Renal cortical epithelial cell (primary cell): ENCODE measurements at regions not wholly inside any gene's neighbourhood (a gene's known extent, or its start where the extent isn't known, plus 50 kb on each side); places are given as distances from the start of the nearest gene placed in this dataset.
"Not testable (repeated sequence)": the region's sequence is repeated elsewhere in the genome, so short reads cannot be mapped to it uniquely, and the experiment has no call there.

Experiments
- DNase-seq: peaks from one replicate; pipeline ENCODE4 v3.0.0-alpha.2; 2011; ENCODE audit warnings: low read depth

GRCh38 chr6:140343128-140343527, 968.7 kb upstream of the CITED2 start:
- DNase-seq, result no peak

- no peak for DNase-seq
Observed at GRCh38 chr6:140341272-140341671, 966.8 kb upstream of the CITED2 start.

DNA sequence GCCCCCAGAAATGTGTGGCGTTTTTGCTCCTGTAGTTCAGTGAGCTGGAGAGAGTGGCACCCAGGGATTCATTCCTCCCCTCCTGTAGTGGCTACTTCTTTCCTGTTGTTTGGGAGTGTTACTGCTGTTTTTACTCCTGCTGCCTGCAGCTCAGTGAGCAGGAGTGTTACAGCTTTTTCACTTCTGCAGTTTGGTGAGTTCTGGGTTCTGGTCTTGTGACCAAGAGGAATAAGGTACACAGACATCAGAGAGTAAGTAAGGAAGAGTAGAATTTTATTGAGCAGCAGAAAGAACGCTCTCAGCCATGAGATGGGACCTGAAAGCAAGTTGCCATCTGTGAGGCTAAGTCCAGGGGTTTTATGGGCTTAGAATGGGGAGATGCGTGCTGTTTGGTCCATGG, 966.3 kb upstream of the CITED2 start:
- DNase-seq, result no peak

DNA sequence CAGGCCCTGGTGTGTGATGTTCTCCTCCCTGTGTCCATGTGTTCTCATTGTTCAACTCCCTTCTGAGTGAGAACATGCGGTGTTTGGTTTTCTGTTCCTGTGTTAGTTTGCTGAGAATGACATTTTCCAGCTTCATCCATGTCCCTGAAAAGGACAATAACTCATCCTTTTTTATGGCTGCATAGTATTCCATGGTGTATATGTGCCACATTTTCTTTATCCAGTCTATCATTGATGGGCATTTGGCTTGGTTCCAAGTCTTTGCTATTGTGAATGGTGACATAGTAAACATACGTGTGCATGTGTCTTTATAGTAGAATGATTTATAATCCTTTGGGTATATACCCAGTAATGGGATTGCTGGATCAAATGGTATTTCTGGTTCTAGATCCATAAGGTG, 964.6 kb upstream of the CITED2 start:
- DNase-seq, result not testable (repeated sequence)

DNA sequence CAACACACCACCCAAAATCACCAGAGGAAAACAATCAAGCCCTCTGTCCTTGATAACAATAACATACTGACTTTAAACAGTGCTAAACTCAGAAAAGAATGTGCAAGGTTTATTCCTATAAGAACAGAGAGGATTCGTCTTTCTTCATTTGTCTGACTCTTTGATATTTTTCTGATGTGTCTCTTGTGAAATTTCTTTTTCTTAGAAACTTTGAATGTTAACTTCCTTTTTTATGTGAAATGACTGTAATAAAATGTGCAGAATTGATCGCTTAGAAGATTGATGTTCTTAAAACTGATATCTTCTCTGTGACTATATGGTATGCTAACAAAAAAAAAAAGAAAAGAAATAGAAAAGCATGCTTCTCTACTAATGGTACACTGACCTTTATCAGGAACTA, 947.4 kb upstream of the CITED2 start:
- no peak for DNase-seq

GRCh38 chr6:140320081-140321080, 945.9 kb upstream of the CITED2 start:
- DNase-seq, result peak; percentile 12

DNA sequence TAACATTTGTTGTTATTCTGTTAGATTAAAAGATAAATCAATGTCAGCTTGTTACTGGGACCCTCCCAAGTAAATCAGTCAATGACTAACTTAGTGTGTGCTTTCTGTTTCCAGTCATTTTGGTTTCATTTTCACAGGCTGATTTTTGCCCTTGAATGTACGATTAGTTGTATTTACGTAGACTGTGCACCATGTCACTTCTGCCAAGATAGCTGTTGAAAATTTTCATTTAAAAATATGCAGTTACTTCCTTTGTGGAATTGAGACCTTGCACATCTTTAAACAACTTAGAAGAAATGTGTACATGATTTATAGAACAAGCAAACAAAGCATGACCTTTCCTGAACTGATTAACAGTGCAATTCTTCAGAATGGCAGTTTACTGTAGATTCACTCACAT, 944.8 kb upstream of the CITED2 start:
- peak; percentile 81 for DNase-seq

DNA sequence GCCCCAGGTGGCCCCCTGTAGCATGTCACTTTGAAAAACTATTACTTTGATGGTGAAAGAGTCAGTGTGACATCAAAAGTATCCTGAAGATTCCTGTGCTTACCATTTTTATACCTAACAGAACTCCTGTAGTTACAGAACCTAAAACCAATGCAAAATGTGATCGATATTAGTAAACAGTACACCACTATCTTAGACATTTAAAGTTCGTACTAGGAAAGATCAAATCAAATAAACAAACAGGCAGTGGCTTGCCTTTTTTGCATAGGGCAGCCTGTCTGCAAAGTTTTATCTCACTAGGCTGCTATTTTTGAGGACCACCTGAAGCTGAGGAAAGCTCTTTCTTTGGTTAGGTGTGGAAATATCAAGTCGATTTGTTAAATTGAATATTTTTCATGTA, 944.0 kb upstream of the CITED2 start:
- DNase-seq, result no peak

DNA sequence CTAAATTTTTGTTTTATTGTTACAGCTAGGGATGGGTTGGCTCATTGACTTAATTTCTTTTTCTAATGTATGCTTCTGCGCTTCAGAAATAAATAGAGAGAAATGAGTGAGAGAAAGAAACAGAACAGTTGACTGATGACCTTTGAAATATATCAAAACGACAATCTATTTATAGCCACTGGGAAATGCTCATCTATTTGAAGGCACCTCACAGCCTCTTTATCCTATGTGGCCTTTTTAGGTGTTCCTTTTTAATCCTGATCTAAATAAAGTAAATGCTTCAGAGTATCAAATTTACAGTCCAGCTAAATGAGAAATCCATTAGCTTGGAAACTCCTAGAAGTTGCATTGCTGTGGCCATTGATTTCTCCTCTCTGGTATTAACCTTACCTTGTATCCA, 943.5 kb upstream of the CITED2 start:
- no peak for DNase-seq

DNA sequence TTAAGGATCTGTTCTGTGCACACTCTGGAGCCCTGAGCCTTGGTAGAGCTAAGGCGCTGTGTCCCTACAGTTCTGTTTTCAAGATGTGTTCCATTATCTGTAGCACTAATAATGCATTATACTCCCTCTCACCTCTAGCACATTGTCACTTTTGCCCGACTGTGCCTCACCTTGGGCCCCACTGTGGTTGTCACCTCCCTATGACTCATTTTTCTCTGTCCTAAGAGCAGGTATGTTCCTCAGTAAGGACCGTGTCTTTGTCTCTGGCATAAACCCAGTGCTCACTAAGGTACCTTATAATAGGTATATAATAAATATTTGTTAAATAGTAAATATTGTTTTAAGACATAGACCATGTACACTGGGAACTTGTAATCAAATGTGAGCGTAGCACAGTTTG, 942.5 kb upstream of the CITED2 start:
- DNase-seq, result no peak

- DNase-seq, result no peak
Observed at GRCh38 chr6:140314682-140315081, 940.2 kb upstream of the CITED2 start.

- DNase-seq, result no peak
Observed at GRCh38 chr6:140311146-140311545, 936.7 kb upstream of the CITED2 start.

DNA sequence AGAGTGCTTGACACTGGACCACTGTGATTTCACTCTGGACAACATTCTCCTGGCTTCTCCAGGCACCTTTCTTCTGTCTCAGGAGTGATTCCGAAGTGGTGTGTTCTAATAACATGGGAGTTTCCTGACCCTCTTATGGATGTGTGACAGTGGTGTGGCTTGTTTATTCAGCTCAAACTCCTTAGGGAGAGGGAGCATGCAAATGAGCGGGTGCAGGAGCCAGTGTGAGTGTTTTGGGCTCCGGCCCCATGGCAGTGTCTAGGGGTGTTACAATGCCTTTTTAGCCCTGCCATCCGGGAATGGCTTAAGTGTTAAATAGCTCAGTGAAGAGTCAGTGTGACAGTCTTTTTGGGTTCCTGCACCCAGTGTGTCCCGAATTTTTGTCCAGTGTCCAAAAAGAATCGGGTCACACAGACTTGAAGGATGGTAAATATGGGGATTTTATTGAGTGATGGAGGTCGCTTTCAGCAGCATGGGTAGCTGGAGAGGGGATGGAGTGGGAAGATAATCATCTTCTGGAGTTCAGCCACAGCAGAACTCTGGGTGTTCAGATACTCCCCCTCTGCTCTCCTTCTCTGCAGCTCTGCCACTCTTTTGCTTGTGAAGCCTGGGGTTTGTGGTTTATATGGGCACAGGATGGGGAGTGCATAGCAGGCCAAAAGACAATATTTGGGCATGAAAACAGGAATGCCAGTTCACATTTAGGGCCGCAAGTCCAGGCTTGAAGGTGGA, 928.9 kb upstream of the CITED2 start:
- DNase-seq, result no peak

- DNase-seq, result no peak
Observed at GRCh38 chr6:140300331-140300730, 925.9 kb upstream of the CITED2 start.

DNA sequence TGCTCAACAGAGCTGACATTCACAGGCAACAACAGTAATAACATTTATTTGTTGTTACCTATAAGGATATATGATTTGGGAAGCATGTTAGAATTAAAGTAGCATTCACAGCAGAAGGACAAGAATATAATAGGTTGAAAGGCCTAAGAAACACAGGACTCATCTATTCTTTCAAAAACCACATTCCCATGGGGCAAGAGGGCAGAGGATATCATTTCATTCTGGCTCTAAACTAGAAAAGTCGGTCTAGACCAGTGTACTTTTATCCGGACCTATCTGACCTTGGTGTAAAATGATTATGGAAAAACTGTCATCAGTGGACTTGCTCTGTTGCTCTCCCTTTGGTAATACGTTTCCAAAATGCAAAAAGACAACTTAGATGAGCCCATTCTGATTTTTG, 914.7 kb upstream of the CITED2 start:
- DNase-seq, result no peak

DNA sequence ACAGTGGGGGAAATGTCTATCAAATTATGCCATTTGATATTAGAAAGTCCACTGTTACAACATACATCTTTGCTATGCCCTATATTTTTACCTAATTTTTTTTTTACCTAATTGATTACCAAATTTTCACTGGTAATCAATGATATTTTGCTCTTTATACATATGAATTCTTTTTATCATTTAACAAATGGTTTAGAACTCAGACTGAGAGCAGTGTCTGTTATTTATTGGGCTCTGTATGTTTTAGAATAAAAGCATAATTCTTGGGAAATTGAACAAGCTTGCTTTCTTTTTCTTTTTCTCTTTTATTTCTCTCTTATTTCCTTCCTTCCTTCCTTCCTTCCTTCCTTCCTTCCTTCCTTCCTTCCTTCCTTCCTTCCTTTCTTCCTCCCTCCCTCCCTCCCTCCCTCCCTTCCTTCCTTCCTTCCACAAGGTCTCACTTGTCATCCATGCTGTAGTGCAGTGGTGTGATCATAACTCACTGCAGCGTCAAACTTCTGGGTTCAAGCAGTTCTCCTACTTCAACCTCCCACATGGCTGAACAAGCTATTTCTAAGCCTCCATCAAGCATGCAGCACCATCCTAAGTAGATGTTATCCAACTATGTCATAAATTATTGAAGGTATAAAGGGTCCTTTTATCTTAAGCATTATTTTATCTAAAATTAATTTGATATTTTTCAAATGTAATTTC, 911.7 kb upstream of the CITED2 start:
- no peak for DNase-seq

DNA sequence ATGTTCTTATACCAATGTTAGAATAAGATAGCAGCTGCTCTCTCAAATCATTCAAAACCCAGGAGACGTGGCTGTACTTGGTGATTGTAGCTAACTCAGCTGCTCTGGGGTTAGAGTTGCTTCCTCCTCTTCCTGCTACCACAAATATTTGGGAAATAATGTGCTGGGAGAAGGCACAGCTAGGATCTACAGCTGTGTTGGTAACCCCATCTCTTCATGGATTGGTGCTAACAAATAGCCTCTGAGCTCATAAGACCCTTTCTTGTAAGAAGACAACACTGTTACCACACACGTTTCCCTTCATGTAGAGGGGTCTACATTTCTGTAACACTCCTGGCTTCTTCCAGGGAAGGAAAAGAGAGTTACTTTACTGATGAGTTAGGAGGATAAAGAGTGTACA, 911.0 kb upstream of the CITED2 start:
- no peak for DNase-seq

- DNase-seq, result no peak
Observed at GRCh38 chr6:140284871-140285270, 910.4 kb upstream of the CITED2 start.

GRCh38 chr6:140283197-140283596, 908.7 kb upstream of the CITED2 start:
- DNase-seq, result peak; percentile 36

- DNase-seq, result no peak
Observed at GRCh38 chr6:140281767-140282166, 907.3 kb upstream of the CITED2 start.

GRCh38 chr6:140281236-140281635, 906.8 kb upstream of the CITED2 start:
- DNase-seq, result peak; percentile 84

DNA sequence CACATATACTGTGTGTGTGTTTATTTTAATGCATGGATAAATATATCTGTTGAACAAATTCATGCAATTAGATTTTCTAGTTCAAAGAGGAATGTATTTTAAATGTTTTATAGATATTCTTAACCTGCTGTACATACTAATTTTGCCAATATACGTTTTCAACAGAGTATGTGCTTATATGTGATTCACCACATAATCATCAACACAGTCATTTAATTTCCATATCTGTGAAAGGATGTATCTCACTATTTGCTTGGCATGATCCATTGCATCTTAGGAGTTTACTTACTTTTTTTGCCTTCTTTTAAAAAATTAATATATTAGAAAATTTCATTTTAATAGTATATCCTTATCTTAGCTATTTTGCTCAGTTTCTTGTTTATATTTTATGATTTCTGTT, 902.3 kb upstream of the CITED2 start:
- DNase-seq, result no peak
